ENCODE measurements at regions not wholly inside any gene's neighbourhood (a gene's known extent, or its start where the extent isn't known, plus 50 kb on each side); places are given as distances from the start of the nearest gene placed in this dataset.
A peak's percentile ranks its signal among the peaks of the same experiment; 100 is the strongest.

DNA sequence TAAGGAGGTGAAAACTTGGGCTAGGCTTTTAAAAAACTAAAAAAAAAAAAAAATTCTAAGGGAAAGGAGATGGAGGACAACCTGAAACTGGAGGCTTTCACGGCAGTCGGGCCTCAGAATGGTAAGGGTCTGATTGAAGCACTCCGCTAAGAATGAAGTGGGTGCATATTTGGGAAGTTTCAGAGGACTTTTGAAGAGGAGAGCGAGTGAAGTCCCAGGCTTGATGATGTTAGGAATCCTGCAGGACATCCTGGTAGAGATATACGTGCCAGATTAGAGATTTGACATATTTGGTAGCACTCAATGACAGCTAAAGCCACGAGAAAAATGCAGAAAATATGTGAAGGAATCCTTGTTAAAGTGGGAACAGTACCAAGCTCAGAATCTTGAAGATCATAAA, 186.2 kb downstream of the SNAPC1 start:
- no peak for DNase-seq (ENCODE audit: low spot score)

DNA sequence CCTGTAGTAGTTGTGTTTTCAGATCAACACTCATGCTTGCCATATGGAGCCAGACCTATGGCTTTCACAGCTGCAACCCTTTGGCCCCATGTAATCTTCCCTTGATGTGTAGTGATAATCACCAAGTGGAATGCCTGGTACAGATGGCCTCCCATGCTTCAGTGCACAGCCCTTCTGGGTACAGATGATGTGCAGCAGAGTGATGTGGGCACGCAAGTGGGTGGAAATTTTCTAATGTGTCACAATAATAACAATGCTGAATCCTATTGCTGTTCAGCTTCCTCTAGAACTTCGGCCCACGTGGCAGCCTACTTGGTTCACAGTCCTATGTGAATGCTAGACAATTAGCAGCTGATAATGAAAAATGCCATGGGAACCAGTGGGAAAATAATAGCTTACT, 188.1 kb downstream of the SNAPC1 start:
- DNase-seq (ENCODE audit: low spot score), result no peak

DNA sequence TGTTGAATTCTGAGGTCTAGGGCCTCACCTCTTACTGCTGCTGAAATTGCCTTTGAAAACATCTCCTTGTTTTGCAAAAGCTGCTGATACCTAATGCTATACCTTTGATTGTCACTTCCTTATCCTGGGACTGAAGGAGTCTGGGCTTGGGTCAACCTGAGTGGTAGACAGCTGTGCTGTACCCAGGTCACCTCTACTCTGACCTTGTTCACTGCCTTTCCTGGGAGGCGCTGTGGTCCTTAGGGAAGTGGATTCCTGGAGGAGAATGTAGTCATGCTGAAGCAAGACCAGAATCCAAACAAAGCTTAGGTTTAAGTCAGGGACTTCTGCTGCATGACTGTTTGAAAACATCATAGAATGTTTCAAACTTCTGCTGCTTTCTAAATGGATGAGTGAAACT, 191.4 kb downstream of the SNAPC1 start:
- no peak for DNase-seq (ENCODE audit: low spot score)

DNA sequence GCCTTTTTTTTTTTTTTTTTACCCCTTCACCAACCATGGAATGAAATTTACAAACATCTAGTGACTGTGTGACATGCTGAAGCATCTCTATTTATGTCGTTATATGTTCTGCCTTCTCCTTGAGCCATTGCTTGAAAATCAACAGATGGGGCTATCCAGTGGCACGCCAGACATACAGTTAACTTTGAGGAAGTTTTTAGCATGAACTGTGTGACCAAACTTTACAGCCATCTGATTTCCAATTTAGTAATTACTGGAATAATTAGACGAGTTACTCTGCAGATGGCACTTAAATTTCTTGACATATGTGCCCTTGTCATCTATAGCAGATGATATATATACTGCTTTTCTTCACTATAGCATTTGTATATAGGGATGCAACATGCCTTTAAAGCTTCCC, 192.1 kb downstream of the SNAPC1 start:
- no peak for DNase-seq (ENCODE audit: low spot score)

DNA sequence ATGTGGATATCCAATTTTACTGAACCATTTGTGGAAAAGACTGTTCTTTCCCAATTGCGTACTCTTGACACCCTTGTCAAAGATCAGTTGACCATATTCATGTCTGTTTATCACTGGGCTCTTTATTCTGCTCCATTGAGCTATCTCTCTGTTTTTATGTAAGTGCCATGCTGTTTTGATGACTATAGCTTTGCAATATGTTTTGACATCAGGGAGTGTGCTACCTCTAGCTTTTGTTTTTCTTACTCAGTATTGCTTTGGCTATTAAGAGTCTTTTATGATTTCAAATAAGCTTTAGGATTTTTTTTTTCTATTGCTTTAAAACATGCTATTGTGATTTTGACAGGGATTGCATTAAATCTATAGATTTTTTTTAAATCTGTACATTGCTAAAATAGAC, 194.3 kb downstream of the SNAPC1 start:
- no peak for DNase-seq (ENCODE audit: low spot score)

DNA sequence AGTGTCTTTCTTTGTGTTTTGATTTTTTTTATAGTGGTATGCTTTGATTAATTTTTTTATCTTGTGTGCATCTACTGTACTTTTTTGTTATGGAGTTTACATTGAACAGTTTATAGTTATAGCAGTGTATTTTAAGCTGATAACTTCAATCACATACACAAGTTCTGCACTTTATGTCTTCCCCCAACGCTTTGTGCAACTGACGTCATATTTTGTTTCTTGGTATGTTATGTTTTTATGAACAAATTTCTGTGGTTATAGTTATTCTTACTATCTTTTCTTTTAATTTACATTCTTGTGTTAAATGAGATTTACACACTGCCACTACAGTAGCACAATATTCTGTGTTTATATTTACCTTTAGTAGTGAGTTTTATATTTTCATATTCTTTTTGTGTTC, 197.1 kb downstream of the SNAPC1 start:
- no peak for DNase-seq (ENCODE audit: low spot score)

DNA sequence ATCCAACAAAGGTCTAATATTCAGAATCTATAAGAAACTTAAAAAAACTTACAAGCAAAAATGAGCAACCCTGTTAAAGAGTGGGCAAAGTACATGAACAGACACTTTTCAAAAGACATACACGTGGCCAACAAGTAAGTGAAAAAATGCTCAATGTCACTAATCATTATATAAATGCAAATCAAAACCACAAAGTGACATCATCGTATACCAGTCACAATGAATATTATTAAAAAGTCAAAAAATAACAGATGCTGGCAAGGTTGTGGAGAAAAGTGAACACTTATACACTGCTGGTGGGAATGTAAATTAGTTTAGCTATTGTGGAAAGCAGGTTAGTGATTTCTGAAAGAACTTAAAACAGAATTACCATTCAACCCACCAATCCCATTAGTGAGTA, 199.1 kb downstream of the SNAPC1 start:
- DNase-seq (ENCODE audit: low spot score), result no peak

DNA sequence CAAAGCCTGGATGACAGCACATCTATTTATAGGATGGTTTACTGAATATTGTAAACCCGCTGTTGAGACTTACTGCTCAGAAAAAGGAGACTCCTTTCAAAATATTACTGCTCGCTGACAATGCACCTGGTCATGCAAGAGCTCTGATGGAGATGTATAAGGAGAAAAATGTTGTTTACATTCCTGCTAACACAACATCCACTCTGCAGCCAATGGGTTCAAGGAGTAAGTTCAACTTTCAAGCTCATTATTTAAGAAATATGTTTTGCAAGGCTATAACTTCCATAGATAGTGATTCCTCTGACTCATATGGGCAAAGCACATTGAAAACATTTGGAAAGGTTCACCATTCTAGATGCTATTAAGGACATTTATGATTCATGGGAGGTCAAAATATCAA, 201.7 kb downstream of the SNAPC1 start:
- DNase-seq (ENCODE audit: low spot score), result no peak

DNA sequence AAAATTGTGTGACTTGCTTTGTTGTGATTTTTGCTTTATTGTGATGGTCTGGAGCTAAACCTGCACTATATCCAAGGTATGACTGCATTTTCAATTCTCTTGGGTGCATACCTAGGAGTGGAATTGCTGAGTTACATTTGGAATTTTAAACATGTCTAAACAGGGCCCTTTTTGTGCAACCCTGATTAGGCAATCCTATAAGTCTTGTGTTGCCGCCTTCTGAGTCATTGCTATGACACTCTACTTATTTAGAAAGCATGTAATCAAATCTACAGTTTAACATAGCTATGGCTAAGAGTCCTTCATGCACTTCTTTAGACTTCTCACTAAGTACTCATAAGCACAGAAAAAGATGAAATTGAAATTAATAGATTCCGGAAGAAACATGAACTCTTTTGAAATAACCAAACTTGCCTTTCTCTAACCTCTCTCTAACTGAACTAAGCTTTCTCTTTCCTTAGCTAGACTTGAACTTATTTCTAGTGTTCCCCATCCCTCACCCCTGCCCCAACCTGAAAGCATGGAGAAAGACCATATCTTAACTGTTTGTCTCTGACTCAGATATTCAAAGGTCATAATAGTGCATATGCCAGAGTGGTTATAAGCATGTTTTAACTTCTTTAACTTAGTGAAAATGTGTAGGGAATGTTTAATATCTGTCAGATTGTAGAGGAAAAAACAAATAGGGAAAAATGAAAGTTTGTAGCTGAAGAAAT, 203.0 kb downstream of the SNAPC1 start:
- DNase-seq (ENCODE audit: low spot score), result peak; percentile 21

DNA sequence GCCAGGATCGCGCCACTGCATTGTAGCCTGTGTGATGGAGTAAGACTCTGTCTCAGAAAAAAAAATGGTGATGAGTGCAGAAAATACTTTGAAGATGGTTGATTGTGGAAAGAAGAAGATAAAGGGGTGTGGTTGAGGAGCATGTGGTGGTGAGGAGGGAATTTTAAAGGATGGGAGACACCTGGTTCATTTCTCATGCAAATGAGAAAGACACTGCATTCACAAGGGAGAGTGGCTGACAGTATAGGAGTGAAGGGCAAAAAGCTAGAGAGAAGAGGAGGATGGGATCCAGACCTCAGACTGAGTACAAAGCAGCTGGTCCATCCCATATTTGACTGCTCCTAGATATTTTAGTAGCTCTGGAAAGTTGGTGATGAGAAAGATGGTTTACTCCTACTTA, 206.0 kb downstream of the SNAPC1 start:
- no peak for DNase-seq (ENCODE audit: low spot score)

DNA sequence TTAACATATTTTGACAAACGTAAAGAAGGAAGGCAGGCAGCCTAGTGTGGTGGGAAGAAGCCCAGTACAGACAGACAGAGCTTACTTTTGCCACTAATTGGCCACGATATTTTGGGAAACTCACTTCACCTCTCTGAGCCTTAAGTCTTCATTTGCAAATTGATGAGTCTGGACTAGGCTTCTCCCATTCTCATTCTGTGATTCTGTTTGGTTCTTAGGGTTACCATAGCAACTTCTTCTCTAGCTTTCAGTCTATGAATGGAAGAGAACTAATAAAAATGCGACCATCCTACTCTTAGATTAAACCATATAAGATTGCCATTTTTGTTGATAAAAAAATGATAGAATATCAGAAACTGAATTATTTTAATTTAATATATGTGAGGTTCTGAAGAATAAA, 210.5 kb downstream of the SNAPC1 start:
- DNase-seq (ENCODE audit: low spot score), result no peak

DNA sequence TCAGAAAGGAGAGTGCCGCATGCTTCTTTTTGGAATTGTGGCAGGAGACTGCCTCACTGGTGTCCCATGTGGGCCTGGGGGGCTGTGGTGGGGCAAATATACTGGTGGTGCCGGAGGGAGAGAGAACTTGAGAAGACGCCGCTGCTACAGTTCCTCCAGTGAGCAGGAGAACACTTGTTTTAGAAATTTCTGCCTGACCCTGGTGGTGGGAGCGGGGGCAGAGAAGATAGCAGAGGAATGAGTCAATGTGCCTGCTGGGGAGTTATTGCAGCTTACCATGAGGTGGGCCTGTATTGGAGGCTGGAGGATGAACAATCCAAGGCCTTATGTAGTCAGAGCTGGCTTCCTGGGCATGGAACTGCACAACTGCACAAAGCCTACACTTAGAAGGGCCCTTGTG, 211.8 kb downstream of the SNAPC1 start:
- no peak for DNase-seq (ENCODE audit: low spot score)

DNA sequence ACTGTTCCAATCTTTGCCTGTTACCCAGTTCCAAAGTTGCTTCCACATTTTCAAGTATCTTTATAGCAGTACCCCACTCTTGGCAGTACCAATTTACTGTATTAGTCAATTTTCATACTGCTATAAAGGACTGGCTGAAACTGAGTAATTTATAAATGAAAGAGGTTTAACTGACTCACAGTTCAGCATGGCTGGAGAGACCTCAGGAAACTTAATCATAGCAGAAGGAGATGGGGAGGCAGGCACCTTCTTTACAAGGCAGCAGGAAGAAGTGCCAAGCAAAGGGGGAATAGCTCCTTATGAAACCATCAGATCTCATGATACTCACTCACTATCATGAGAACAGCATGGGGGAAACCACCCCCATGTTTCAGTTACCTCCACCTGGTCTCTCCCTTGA, 215.0 kb downstream of the SNAPC1 start:
- DNase-seq (ENCODE audit: low spot score), result no peak

DNA sequence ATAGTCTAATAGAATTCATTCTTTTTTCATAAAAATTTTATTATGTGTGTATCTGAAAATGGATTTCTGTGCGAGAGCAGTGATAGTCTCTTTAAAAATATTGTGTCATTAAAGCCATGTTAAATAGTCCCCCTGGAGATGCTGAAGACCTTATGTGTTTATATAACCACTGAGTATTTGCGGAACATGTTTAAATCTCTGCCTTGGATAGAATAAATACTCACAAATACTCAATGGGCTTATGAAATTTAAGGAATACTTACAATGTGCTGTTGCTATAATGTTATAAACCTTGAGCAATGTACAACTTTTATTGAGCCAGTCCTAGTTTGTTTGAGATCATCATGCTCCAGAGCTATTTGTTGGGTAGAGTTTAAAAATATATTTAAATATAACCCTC, 226.0 kb downstream of the SNAPC1 start:
- no peak for DNase-seq (ENCODE audit: low spot score)

DNA sequence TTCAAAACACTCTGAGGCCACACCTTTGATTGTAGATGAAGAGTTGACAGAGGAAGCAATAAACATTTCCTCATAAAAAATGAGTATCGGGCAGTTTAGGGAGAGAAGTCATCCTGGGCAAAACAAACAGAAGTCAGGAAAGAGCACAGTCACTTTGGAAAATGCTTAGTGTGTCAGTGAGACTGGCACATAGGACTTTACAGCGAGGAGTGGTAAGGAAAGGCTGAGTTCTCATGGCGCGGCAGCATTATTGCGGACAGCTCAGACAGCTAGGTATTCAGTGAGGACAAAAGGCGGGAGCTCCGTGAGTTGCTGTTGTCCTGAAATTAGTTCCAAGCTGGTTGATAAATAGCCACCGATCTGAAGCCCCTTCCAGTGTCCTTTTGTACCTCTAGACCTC, 229.9 kb downstream of the SNAPC1 start:
- no peak for DNase-seq (ENCODE audit: low spot score)

DNA sequence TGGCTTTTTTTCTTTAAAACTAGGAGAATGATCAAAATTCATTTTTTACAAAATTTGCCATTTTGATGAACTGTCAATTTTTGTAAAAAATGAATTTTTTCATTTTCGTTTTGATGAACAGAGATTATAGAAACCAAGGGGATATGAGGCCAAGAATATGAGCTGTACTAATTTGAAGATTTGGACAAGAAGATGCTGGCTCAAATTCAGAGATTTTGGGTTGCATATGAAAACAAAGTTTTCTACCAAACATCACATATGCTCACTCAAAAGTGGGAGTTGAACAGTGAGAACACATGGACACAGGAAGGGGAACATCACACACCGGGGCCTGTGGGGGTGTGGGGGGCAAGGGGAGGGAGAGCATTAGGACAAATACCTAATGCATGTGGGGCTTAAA, 230.7 kb downstream of the SNAPC1 start:
- no peak for DNase-seq (ENCODE audit: low spot score)

DNA sequence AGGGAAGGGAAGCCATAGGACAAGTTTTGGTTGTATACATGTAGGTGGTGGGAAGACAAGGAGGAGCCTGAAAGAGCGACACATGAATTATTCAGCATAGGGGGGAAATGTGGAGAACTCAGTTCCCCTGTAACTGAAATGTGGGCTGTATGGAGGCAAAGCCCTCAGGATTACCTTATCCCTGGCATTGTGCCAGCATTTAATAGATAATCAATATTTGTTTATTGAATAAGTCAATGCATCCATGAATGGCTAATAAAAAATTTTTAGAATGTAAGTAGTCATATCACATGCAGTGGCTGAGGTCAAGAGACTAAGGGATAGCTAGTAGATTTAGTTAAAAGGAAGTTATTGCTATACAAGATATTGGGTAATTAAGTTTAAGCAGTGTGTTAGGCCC, 232.4 kb downstream of the SNAPC1 start:
- no peak for DNase-seq (ENCODE audit: low spot score)

DNA sequence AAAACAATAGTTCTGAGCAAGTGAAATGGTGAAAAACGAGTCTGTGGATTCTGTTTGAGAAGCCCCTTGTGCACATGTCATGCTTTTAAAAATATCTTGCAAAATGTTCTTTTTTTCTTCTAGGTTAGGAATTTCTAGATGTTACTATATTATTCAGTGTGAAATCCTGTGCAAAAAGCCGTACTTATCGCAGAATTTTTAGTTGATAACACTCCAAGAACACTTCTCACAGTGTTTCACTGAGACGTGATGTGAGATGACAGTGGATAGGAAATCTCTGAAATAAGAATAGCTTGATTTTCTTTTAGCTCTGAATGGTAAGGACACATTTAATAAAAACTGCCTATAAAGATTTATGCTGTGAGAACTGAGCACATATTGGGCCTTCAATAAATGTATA, 234.5 kb downstream of the SNAPC1 start:
- DNase-seq (ENCODE audit: low spot score), result no peak

DNA sequence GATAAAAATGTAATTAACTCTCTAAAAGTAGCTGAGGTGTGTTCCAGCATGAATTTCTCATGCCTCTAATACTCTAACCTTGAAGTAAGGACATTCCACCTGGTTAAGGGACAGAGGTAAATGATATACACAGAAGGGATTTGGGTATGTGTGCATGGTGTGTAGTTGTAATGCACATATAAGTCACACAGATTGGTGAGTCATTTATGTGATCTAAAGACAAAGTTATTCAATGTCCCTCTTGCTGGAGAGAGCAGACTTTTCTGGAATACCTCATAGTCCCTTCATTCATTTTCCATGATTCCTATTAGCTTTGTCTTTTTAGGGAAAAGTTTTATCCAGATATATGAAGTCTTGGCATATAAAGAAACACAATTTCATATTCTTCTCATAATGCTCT, 234.9 kb downstream of the SNAPC1 start:
- DNase-seq (ENCODE audit: low spot score), result peak; percentile 3

DNA sequence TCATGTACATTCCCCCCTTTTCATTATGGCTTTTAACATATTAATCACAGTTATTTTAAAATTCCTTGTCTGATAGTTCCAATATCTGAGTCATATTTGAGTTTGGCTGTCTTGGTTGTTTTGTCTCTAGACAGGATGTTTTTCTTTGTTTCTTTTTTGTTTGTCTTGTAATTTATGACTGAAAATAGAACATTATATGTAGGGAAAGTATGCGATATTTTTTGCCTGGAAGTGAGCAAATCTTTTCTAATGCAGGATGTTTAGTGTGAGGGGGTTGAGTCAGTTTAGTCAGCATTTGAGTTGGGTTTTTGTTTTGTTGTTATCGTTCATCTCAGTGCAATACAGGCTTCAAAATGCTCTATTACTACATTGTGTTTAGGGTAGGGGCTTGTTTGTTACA, 239.7 kb downstream of the SNAPC1 start:
- DNase-seq (ENCODE audit: low spot score), result no peak

DNA sequence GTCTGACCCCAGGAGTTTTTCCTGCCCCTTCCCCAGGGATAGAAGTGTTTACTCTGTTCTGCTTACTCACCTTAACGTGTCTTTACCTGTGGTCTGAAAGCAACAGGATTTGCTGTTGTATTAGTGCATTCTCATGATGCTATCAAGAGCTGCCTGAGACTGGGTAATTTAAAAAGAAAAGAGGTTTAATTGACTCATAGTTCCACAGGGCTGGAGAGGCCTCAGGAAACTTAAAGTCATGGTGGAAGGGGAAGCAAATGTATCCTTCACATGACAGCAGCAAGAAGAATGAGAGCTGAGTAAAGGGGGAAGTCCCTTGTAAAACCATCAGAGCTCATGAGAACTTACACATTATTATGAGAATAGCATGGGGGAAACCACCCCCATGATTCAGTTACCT, 240.4 kb downstream of the SNAPC1 start:
- no peak for DNase-seq (ENCODE audit: low spot score)

DNA sequence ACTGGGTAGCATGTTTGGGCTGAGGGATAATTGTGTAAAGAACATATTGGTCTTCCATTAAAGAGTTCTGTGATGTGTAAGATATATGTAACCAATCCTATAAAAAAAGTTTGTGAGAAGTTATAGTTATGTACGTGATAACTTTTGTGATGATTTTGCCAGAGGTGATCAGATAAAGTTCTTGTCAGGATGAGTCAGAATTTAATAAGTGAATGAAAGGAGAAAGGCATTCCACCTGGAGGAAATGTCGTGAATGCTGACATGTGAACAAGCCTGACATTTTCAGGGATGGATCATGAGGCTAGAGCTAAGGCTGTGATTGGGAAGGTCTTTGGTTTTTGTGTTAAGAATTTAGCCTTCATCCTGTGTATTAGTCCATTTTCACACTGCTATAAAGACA, 241.5 kb downstream of the SNAPC1 start:
- no peak for DNase-seq (ENCODE audit: low spot score)

DNA sequence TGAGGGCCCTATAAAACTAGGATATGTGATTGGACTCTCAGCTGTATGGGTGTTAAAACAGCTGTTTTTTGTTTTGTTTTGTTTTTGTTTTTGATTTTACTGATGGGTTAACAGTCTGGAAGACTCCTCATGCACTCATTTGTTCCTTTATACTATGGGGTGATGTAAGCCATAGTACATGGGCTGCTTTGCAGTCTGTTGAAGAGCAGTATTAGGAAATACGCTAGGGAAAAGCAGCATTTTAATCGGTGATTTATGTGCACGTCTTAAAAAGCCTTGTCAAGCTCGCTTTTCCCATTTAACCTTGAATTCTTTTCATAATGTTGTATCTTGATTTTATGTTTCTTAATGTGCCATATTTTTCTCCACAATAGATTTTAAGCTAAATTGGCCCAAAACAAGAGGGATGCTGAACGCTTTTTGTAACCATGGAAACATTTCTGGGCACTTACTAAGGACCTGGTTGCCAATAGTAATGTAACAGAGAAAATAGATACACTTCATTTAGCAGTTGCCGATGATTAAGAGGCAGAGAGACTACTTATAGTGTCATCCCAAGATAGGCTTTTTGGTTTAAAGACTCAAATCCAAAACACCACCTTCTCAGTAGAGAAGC, 244.0 kb downstream of the SNAPC1 start:
- no peak for DNase-seq (ENCODE audit: low spot score)

DNA sequence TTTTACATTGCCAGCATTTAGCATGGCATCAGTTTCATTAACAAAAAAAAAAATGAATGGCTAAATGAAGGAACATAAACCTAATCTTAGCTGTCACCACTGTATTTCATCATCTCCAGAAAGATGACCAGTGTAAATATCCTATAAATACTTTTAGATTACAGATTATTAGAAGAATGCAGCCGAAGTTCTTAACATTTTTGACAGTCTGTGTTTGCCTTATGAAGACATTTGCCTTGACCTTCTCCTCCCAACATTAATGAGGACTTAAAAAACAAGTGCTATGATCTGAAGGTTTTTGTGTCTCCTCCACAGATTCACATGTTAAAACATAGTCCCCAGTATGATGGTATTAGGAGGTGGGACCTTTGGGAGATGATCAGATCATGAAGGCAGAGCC, 253.0 kb downstream of the SNAPC1 start:
- no peak for DNase-seq (ENCODE audit: low spot score)

All from RKO (cell line).